SU-DHL-6 (cell line): ENCODE measurements at regions not wholly inside any gene's neighbourhood (a gene's known extent, or its start where the extent isn't known, plus 50 kb on each side); places are given as distances from the start of the nearest gene placed in this dataset.
"Not testable (repeated sequence)": the region's sequence is repeated elsewhere in the genome, so short reads cannot be mapped to it uniquely, and the experiment has no call there.

ENCODE experiments used
- H2AFZ ChIP-seq: fragments of 200-600 bp; sonication (generic); 2 replicates; pipeline ENCODE4 v1.6.1; 2014; ENCODE audit warnings: low read depth, mild to moderate bottlenecking, moderate library complexity, mixed read lengths, antibody characterized with exemption, low read length; ENCODE audit not compliant: severe bottlenecking
- H3F3A ChIP-seq: fragments of 200-600 bp; shearing (Covaris generic); 2 replicates; pipeline ENCODE4 v1.6.0; 2016; ENCODE audit warnings: antibody characterized with exemption, mild to moderate bottlenecking; ENCODE audit not compliant: insufficient read depth
- H3K27ac ChIP-seq: fragments of 200-600 bp; sonication (generic); 2 replicates; pipeline ENCODE4 v1.5.1; 2016; ENCODE audit warnings: low read depth, mild to moderate bottlenecking, low read length, moderate library complexity, mixed read lengths
- H3K27me3 ChIP-seq: fragments of 200-600 bp; sonication (generic), shearing (Covaris generic); 2 replicates; pipeline ENCODE4 v1.6.0; 2014; ENCODE audit warnings: mild to moderate bottlenecking, low read length
- H3K36me3 ChIP-seq: fragments of 200-600 bp; sonication (generic); 2 replicates; pipeline ENCODE4 v1.6.1; 2014; ENCODE audit warnings: mild to moderate bottlenecking, low read length, mixed read lengths
- H3K4me2 ChIP-seq: fragments of 300-600, 200-600 bp; shearing (Covaris generic), sonication (generic); 2 replicates; pipeline ENCODE4 v1.6.0; 2014; ENCODE audit warnings: low read length, low read depth, mild to moderate bottlenecking; ENCODE audit not compliant: poor library complexity, severe bottlenecking
- H3K4me3 ChIP-seq: fragments of 200-600 bp; sonication (generic); 2 replicates; pipeline ENCODE4 v1.5.1; 2014; ENCODE audit warnings: antibody characterized with exemption, low read length, mild to moderate bottlenecking, mixed read lengths; ENCODE audit not compliant: insufficient read depth, poor library complexity, severe bottlenecking
- H3K79me2 ChIP-seq: fragments of 200-600 bp; sonication (generic); 2 replicates; pipeline ENCODE4 v1.6.1; 2014; ENCODE audit warnings: mild to moderate bottlenecking, low read length, moderate library complexity; ENCODE audit not compliant: insufficient read depth
- H3K9ac ChIP-seq: fragments of 200-600 bp; sonication (generic); 2 replicates; pipeline ENCODE4 v1.7.0; 2014; ENCODE audit warnings: mild to moderate bottlenecking, low read length
- H3K9me2 ChIP-seq: fragments of 200-600 bp; sonication (generic); replicated peaks from 2 replicates; pipeline ENCODE4 v1.6.1; 2014; ENCODE audit warnings: low read length; ENCODE audit not compliant: insufficient read depth
- H3K9me3 ChIP-seq: fragments of 200-600 bp; sonication (generic); 2 replicates; pipeline ENCODE4 v1.6.1; 2014; ENCODE audit warnings: low read length, mixed read lengths; ENCODE audit not compliant: insufficient read depth
- H4K20me1 ChIP-seq: fragments of 200-600 bp; sonication (generic); 2 replicates; pipeline ENCODE4 v1.6.1; 2014; ENCODE audit warnings: low read depth, mild to moderate bottlenecking, antibody characterized with exemption, low read length, moderate library complexity, mixed read lengths
- CTCF ChIP-seq: fragments of 200-600 bp; sonication (generic); IDR thresholded peaks from one replicate; pipeline ENCODE4 v1.5.1; 2017; ENCODE audit warnings: antibody characterized with exemption, mild to moderate bottlenecking, low read length, moderate library complexity; ENCODE audit not compliant: insufficient read depth, poor library complexity, severe bottlenecking
- EZH2phosphoT487 ChIP-seq: fragments of 200-600 bp; sonication (generic), shearing (Covaris generic); conservative IDR thresholded peaks from 2 replicates; pipeline ENCODE4 v1.6.1; 2018; ENCODE audit warnings: mild to moderate bottlenecking, antibody characterized with exemption, low read length, moderate library complexity, mixed read lengths

DNA sequence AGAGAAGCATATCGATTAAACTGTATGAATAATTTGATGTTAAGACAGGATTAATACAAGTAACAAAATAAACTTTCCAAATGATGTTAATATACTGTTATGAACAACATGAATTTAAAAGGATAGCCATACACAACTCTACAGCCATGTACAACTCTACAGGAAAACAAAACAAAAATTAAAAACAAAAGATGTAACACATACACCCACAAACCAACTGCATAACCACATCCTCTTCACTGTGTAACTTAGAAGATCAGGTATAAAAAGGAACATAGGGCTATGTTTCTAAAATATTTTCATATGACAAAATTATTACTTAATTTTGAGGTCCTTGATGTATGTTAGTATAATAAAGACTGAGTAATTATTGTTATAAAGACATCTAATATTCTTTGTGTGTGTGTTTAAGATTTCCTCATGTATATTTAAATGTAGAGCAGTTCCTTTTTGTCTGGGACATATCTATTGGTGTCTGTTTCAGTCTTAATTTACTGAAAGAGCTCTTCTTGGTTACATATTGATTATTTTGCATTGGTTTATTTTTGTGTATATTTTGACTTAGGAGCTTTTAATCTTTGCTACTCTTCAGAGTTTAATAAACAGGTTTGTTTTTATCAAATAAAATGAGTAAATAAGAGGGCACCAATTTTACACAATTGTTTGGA, 966.8 kb upstream of the CTNND2 start:
- H3K4me2 ChIP-seq: no peak overlapping the region
- no peaks in the 10 kb centered on the region for H3K27me3 ChIP-seq
- H3K36me3 ChIP-seq: no peaks in the 10 kb centered on the region
- no peak overlapping the region for H3K27ac ChIP-seq
- no peak overlapping the region for H2AFZ ChIP-seq
- no peaks in the 10 kb centered on the region for H3K79me2 ChIP-seq
- no peaks in the 10 kb centered on the region for H3K9me2 ChIP-seq
- no peaks in the 10 kb centered on the region for H3K9me3 ChIP-seq
- H3F3A ChIP-seq: no peaks in the 10 kb centered on the region
- no peak overlapping the region for H3K9ac ChIP-seq
- TF ChIP-seq CTCF (no peak), EZH2phosphoT487 (no peak)
- H4K20me1 ChIP-seq: no peaks in the 10 kb centered on the region
- no peak overlapping the region for H3K4me3 ChIP-seq

- TF ChIP-seq CTCF: no peak
- TF ChIP-seq EZH2phosphoT487: no peak
- Histone ChIP-seq H4K20me1 (no peaks in the 10 kb centered on the region), H3K36me3 (no peaks in the 10 kb centered on the region), H3K4me2 (no peak overlapping the region), H2AFZ (no peak overlapping the region), H3K27me3 (no peaks in the 10 kb centered on the region), H3K4me3 (no peak overlapping the region), H3K9me3 (no peaks in the 10 kb centered on the region), H3K9ac (no peak overlapping the region), H3K27ac (no peak overlapping the region), H3F3A (no peaks in the 10 kb centered on the region), H3K9me2 (no peaks in the 10 kb centered on the region), H3K79me2 (no peaks in the 10 kb centered on the region)
Observed at GRCh38 chr5:12865529-12865928, 961.3 kb upstream of the CTNND2 start.

- Histone ChIP-seq H3K79me2 (no peaks in the 10 kb centered on the region), H3F3A (no peaks in the 10 kb centered on the region), H3K9ac (no peak overlapping the region), H4K20me1 (no peaks in the 10 kb centered on the region), H3K9me2 (no peaks in the 10 kb centered on the region), H3K36me3 (no peaks in the 10 kb centered on the region), H3K27ac (no peak overlapping the region), H2AFZ (no peak overlapping the region), H3K4me2 (no peak overlapping the region), H3K9me3 (no peaks in the 10 kb centered on the region), H3K4me3 (no peak overlapping the region), H3K27me3 (no peaks in the 10 kb centered on the region)
- no peak for TF ChIP-seq EZH2phosphoT487
- TF ChIP-seq CTCF: no peak
Observed at GRCh38 chr5:12861886-12862654, 957.8 kb upstream of the CTNND2 start.

DNA sequence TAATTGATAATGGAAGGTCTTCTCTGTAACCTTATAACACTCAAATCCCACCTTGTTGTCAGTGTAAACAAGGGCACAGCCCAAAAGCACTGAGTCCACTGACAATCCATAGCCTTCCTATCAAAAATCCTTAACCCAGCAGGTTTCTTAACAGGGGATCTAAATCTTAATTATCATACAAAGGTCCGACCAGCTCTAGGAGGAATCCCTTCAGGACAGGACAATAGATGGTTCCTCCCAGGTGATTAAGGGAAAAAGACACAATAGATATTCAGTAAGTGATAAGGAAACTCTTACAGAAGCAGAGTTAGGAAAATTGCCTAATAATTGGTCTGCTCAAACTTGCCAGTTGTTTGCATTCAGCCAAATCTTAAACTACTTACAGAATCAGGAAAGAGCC, 951.9 kb upstream of the CTNND2 start:
- H2AFZ ChIP-seq, H3K79me2 ChIP-seq, H3K9ac ChIP-seq, H3K9me3 ChIP-seq, H3K27ac ChIP-seq, H4K20me1 ChIP-seq, H3K27me3 ChIP-seq, H3K4me3 ChIP-seq, H3K9me2 ChIP-seq, H3K4me2 ChIP-seq, H3K36me3 ChIP-seq, H3F3A ChIP-seq: not testable (repeated sequence)
